HCT116 (cell line): ENCODE measurements at regions not wholly inside any gene's neighbourhood (a gene's known extent, or its start where the extent isn't known, plus 50 kb on each side); places are given as distances from the start of the nearest gene placed in this dataset.

Experiments
- ATAC-seq: fragments of 200-7000 bp; cut with Tn5 transposase; 2 replicates; pipeline ENCODE4 v1.9.1; 2020; ENCODE audit warnings: mild to moderate bottlenecking, moderate library complexity
- BruUV-seq: library from RNA; stranded (reverse); fragments of 400-500 nt; replicated peaks from 2 replicates; lab custom pipeline; 2021; lab: Mats Ljungman, UMichigan
- CTCF ChIA-PET: fragments of 300-600 bp; sonication (Branson Sonifier 250); formaldehyde crosslinking; loops from one replicate; lab custom pipeline; 2021; ENCODE audit warnings: antibody characterized with exemption; lab: Charles Lee
- POLR2A ChIA-PET: fragments of 300-600, 350-600 bp; sonication (Branson Sonifier 250); formaldehyde crosslinking; loops from one replicate; lab custom pipeline; 2021; ENCODE audit warnings: antibody characterized with exemption; lab: Charles Lee
- RAD21 ChIA-PET, 2 experiments: fragments of 300-600 bp; sonication (Branson Sonifier 250); formaldehyde crosslinking; loops; one replicate each; lab custom pipeline; 2023; ENCODE audit warnings: low total read pairs in 2 of 2; ENCODE audit not compliant: uncharacterized antibody in 2 of 2, unreplicated experiment in 2 of 2, low non-redundant PET in 1 of 2; lab: Charles Lee
- DNase-seq: peaks from one replicate; pipeline ENCODE4 v3.0.0-alpha.2; 2010; ENCODE audit warnings: low read depth, low spot score
- H2AFZ ChIP-seq: fragments of 200-600 bp; shearing (Covaris generic), sonication (generic); 2 replicates; pipeline ENCODE4 v1.6.1; 2017; ENCODE audit warnings: low read depth, mixed run types, mixed read lengths, antibody characterized with exemption, low read length; ENCODE audit not compliant: poor library complexity, severe bottlenecking
- H3K27ac ChIP-seq: 2 replicates; pipeline ENCODE4 v1.5.1; 2012; ENCODE audit warnings: low read depth, low read length
- H3K27me3 ChIP-seq: fragments of 200-600 bp; sonication (generic); 2 replicates; pipeline ENCODE4 v1.6.1; 2016; ENCODE audit warnings: mixed run types, low read length, mixed read lengths; ENCODE audit not compliant: insufficient read depth
- H3K36me3 ChIP-seq, 2 experiments: fragments of 200-500 bp in 1 of 2; fragments of 200-600 bp in 1 of 2; sonication (Bioruptor generic) in 1 of 2; sonication (generic) in 1 of 2; 2 replicates each; pipeline versions ENCODE4 v1.5.1 to v1.6.1; 2014 to 2016; ENCODE audit warnings: low read length in 2 of 2, inconsistent platforms in 1 of 2, mixed read lengths in 1 of 2, mixed run types in 1 of 2; ENCODE audit not compliant: insufficient read depth in 2 of 2, control insufficient read depth in 1 of 2
- H3K4me1 ChIP-seq, 2 experiments: fragments of 200-600 bp in 1 of 2; sonication (generic) in 1 of 2; 2 replicates each; pipeline versions ENCODE4 v1.5.1 to v1.6.1; 2012 to 2017; ENCODE audit warnings: low read length in 2 of 2, inconsistent platforms in 1 of 2, mild to moderate bottlenecking in 1 of 2, mixed read lengths in 1 of 2, mixed run types in 1 of 2, moderate library complexity in 1 of 2; ENCODE audit not compliant: insufficient read depth in 2 of 2, control insufficient read depth in 1 of 2
- H3K4me2 ChIP-seq: fragments of 200-600 bp; sonication (generic); 2 replicates; pipeline ENCODE4 v1.6.1; 2017; ENCODE audit warnings: mixed run types, low read length, mixed read lengths
- H3K4me3 ChIP-seq, 2 experiments: fragments of 200-600 bp in 1 of 2; sonication (generic) in 1 of 2; replicated peaks in 1 of 2; 2 replicates each; pipeline ENCODE4 v1.5.1; 2011 to 2016; ENCODE audit warnings: low read length in 2 of 2, control low read depth in 1 of 2, low read depth in 1 of 2, mild to moderate bottlenecking in 1 of 2, mixed read lengths in 1 of 2, mixed run types in 1 of 2
- H3K79me2 ChIP-seq: fragments of 200-600 bp; sonication (generic); 2 replicates; pipeline ENCODE4 v1.6.1; 2017; ENCODE audit warnings: mild to moderate bottlenecking, mixed run types, low read length, moderate library complexity, mixed read lengths; ENCODE audit not compliant: insufficient read depth
- H3K9ac ChIP-seq: fragments of 200-600 bp; sonication (generic); 2 replicates; pipeline ENCODE4 v1.6.1; 2016; ENCODE audit warnings: low read length, mixed read lengths
- H3K9me2 ChIP-seq: fragments of 200-600 bp; sonication (generic), shearing (Covaris generic); 2 replicates; pipeline ENCODE4 v1.6.1; 2017; ENCODE audit warnings: mixed run types, mild to moderate bottlenecking, moderate library complexity; ENCODE audit not compliant: insufficient read depth
- H3K9me3 ChIP-seq, 2 experiments: fragments of 200-500 bp in 1 of 2; fragments of 200-600 bp in 1 of 2; sonication (Bioruptor generic) in 1 of 2; sonication (generic) in 1 of 2; 2 replicates each; pipeline ENCODE4 v1.6.1; 2014 to 2017; ENCODE audit warnings: low read length in 2 of 2, mixed read lengths in 2 of 2, inconsistent platforms in 1 of 2, low read depth in 1 of 2, mild to moderate bottlenecking in 1 of 2, mixed run types in 1 of 2, moderate library complexity in 1 of 2; ENCODE audit not compliant: control insufficient read depth in 1 of 2, insufficient read depth in 1 of 2
- H4K20me1 ChIP-seq: fragments of 200-600 bp; sonication (generic), shearing (Covaris generic); 2 replicates; pipeline ENCODE4 v1.6.1; 2017; ENCODE audit warnings: mixed run types, mild to moderate bottlenecking, moderate library complexity; ENCODE audit not compliant: insufficient read depth
- CBX3 ChIP-seq: IDR thresholded peaks from 2 replicates; pipeline ENCODE4 v1.6.1; 2012; ENCODE audit warnings: low read depth
- EGR1 ChIP-seq: IDR thresholded peaks from 2 replicates; pipeline ENCODE4 v1.6.1; 2012; ENCODE audit warnings: low read depth
- ELF1 ChIP-seq: IDR thresholded peaks from 2 replicates; pipeline ENCODE4 v1.6.1; 2012; ENCODE audit warnings: low read depth, borderline replicate concordance
- EZH2phosphoT487 ChIP-seq: fragments of 200-600 bp; IDR thresholded peaks from 2 replicates; pipeline ENCODE4 v1.6.1; 2018; ENCODE audit warnings: antibody characterized with exemption, borderline replicate concordance
- FOSL1 ChIP-seq: IDR thresholded peaks from 2 replicates; pipeline ENCODE4 v1.6.1; 2012; ENCODE audit warnings: low read depth
- JUND ChIP-seq: IDR thresholded peaks from 2 replicates; pipeline ENCODE4 v1.6.1; 2012
- POLR2A ChIP-seq: IDR thresholded peaks from 2 replicates; pipeline ENCODE4 v1.7.0; 2011; ENCODE audit warnings: borderline replicate concordance; ENCODE audit not compliant: insufficient read depth, insufficient read length; ENCODE audit errors: extremely low read depth
- POLR2AphosphoS5 ChIP-seq: IDR thresholded peaks from 2 replicates; pipeline ENCODE4 v1.6.1; 2011; ENCODE audit warnings: mild to moderate bottlenecking, low read depth, low read length, moderate library complexity
- RAD21 ChIP-seq: IDR thresholded peaks from 2 replicates; pipeline ENCODE4 v1.6.1; 2012; ENCODE audit warnings: low read depth, mild to moderate bottlenecking
- SIN3A ChIP-seq: IDR thresholded peaks from 2 replicates; pipeline ENCODE4 v1.6.1; 2012; ENCODE audit warnings: low read depth
- SP1 ChIP-seq: IDR thresholded peaks from 2 replicates; pipeline ENCODE4 v1.6.1; 2012; ENCODE audit warnings: low read depth
- SRF ChIP-seq: IDR thresholded peaks from 2 replicates; pipeline ENCODE4 v1.6.1; 2012; ENCODE audit warnings: low read depth
- YY1 ChIP-seq: IDR thresholded peaks from 2 replicates; pipeline ENCODE4 v1.6.1; 2011; ENCODE audit warnings: low read length, low read depth, moderate library complexity, mild to moderate bottlenecking; ENCODE audit not compliant: insufficient replicate concordance; ENCODE audit errors: extremely low read depth
- ZFX ChIP-seq: fragments of 450-650 bp; IDR thresholded peaks from 2 replicates; pipeline ENCODE4 v1.6.1; 2017
- ZNF274 ChIP-seq: fragments of 200-500 bp; sonication (Bioruptor generic); IDR thresholded peaks from 2 replicates; pipeline ENCODE4 v1.6.1; 2014; ENCODE audit warnings: mild to moderate bottlenecking, low read depth, low read length, inconsistent platforms
- intact Hi-C: fragments of 100-400 bp; cut with micrococcal nuclease; formaldehyde crosslinking; loops from 2 replicates; pipeline ENCODE4 v1.10.0; 2022
- TF ChIP-seq, protein P1 (sequence below): IDR thresholded peaks from 2 replicates; pipeline ENCODE4 v1.6.1; 2012; ENCODE audit warnings: low read depth
- TF ChIP-seq, protein P2 (sequence below), 3 experiments: fragments of 200-600 bp in 1 of 3; sonication (generic) in 1 of 3; IDR thresholded peaks in 2 of 3; conservative IDR thresholded peaks in 1 of 3; 2 replicates each; pipeline ENCODE4 v1.5.1; 2012 to 2017; ENCODE audit warnings: low read depth in 2 of 3, low read length in 2 of 3, antibody characterized with exemption in 1 of 3, borderline replicate concordance in 1 of 3, control low read depth in 1 of 3, mild to moderate bottlenecking in 1 of 3, mixed read lengths in 1 of 3, mixed run types in 1 of 3, moderate library complexity in 1 of 3; ENCODE audit not compliant: insufficient read depth in 1 of 3
- TF ChIP-seq, protein P3 (sequence below): IDR thresholded peaks from 2 replicates; pipeline ENCODE4 v1.6.1; 2011; ENCODE audit warnings: mild to moderate bottlenecking, low read length, moderate library complexity; ENCODE audit not compliant: insufficient replicate concordance; ENCODE audit errors: extremely low read depth
- TF ChIP-seq, protein P4 (sequence below): IDR thresholded peaks from 2 replicates; pipeline ENCODE4 v1.6.1; 2012

DNA sequence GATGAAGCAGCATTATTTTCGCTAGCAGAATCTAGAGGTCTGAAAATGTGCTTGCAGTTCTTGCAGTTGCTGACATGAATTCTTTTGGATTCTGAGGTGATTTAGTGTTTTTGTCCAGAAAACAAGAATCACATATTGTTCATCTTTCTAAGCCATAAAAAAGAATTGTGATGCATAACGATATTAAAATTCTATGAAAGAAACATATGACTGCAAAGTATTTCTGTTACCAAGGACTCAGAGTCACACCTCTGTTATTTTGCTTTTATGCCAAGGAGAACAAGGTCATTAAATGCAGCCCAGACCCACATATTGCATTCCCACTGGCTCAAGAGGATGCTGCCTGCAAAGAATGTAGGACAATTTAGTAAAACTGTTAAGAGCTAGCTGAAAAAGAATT, 299.8 kb upstream of the GPR149 start:
- DNase-seq (no peak), ATAC-seq (no peak)
- ChIA-PET RAD21 (no interaction called here), POLR2A (no interaction called here), CTCF (interaction anchor here (1.5 kb wide), 1 partner anchor 476 kb away, joined by 3 read pairs; no protein-coding TSS in a partner anchor)
- Histone ChIP-seq H3K4me3 (no peak overlapping the region), H3K4me2 (no peak overlapping the region), H2AFZ (no peak overlapping the region), H3K9ac (no peak overlapping the region), H3K79me2 (no peaks in the 10 kb centered on the region), H3K27me3 (no peaks in the 10 kb centered on the region), H3K9me3 (no peaks in the 10 kb centered on the region), H4K20me1 (no peaks in the 10 kb centered on the region), H3K36me3 (no peaks in the 10 kb centered on the region), H3K27ac (no peak overlapping the region), H3K4me1 (no peaks in the 10 kb centered on the region), H3K9me2 (no peaks in the 10 kb centered on the region)
- BruUV-seq: no TSS peak
- TF ChIP-seq JUND: no peak
- no peak for TF ChIP-seq RAD21
- TF ChIP-seq ZFX: no peak
- no peak for TF ChIP-seq SRF
- TF ChIP-seq, protein P1, sequence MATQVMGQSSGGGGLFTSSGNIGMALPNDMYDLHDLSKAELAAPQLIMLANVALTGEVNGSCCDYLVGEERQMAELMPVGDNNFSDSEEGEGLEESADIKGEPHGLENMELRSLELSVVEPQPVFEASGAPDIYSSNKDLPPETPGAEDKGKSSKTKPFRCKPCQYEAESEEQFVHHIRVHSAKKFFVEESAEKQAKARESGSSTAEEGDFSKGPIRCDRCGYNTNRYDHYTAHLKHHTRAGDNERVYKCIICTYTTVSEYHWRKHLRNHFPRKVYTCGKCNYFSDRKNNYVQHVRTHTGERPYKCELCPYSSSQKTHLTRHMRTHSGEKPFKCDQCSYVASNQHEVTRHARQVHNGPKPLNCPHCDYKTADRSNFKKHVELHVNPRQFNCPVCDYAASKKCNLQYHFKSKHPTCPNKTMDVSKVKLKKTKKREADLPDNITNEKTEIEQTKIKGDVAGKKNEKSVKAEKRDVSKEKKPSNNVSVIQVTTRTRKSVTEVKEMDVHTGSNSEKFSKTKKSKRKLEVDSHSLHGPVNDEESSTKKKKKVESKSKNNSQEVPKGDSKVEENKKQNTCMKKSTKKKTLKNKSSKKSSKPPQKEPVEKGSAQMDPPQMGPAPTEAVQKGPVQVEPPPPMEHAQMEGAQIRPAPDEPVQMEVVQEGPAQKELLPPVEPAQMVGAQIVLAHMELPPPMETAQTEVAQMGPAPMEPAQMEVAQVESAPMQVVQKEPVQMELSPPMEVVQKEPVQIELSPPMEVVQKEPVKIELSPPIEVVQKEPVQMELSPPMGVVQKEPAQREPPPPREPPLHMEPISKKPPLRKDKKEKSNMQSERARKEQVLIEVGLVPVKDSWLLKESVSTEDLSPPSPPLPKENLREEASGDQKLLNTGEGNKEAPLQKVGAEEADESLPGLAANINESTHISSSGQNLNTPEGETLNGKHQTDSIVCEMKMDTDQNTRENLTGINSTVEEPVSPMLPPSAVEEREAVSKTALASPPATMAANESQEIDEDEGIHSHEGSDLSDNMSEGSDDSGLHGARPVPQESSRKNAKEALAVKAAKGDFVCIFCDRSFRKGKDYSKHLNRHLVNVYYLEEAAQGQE: no peak
- no peak for TF ChIP-seq EGR1
- no peak for TF ChIP-seq ELF1
- TF ChIP-seq FOSL1: no peak
- TF ChIP-seq YY1: no peak
- TF ChIP-seq EZH2phosphoT487: no peak
- no peak for TF ChIP-seq ZNF274
- no peak for TF ChIP-seq POLR2AphosphoS5
- TF ChIP-seq SP1: no peak
- no peak for TF ChIP-seq CBX3
- no peak for TF ChIP-seq POLR2A
- TF ChIP-seq, protein P2, sequence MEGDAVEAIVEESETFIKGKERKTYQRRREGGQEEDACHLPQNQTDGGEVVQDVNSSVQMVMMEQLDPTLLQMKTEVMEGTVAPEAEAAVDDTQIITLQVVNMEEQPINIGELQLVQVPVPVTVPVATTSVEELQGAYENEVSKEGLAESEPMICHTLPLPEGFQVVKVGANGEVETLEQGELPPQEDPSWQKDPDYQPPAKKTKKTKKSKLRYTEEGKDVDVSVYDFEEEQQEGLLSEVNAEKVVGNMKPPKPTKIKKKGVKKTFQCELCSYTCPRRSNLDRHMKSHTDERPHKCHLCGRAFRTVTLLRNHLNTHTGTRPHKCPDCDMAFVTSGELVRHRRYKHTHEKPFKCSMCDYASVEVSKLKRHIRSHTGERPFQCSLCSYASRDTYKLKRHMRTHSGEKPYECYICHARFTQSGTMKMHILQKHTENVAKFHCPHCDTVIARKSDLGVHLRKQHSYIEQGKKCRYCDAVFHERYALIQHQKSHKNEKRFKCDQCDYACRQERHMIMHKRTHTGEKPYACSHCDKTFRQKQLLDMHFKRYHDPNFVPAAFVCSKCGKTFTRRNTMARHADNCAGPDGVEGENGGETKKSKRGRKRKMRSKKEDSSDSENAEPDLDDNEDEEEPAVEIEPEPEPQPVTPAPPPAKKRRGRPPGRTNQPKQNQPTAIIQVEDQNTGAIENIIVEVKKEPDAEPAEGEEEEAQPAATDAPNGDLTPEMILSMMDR (IDR thresholded peaks at IDR 0.05 in 2 of 3, conservative IDR thresholded peaks at IDR 0.05 in 1 of 3; ENCODE audit: borderline replicate concordance in 1 of 3, insufficient read depth in 1 of 3, low read depth in 2 of 3, low read length in 2 of 3): no peak
- no peak for TF ChIP-seq SIN3A
- TF ChIP-seq, protein P3, sequence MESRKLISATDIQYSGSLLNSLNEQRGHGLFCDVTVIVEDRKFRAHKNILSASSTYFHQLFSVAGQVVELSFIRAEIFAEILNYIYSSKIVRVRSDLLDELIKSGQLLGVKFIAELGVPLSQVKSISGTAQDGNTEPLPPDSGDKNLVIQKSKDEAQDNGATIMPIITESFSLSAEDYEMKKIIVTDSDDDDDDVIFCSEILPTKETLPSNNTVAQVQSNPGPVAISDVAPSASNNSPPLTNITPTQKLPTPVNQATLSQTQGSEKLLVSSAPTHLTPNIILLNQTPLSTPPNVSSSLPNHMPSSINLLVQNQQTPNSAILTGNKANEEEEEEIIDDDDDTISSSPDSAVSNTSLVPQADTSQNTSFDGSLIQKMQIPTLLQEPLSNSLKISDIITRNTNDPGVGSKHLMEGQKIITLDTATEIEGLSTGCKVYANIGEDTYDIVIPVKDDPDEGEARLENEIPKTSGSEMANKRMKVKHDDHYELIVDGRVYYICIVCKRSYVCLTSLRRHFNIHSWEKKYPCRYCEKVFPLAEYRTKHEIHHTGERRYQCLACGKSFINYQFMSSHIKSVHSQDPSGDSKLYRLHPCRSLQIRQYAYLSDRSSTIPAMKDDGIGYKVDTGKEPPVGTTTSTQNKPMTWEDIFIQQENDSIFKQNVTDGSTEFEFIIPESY: no peak
- TF ChIP-seq, protein P4, sequence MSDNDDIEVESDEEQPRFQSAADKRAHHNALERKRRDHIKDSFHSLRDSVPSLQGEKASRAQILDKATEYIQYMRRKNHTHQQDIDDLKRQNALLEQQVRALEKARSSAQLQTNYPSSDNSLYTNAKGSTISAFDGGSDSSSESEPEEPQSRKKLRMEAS: no peak
- intact Hi-C loops: no loop called here
